Left lung (tissue), 4 donors: ENCODE measurements at regions not wholly inside any gene's neighbourhood (a gene's known extent, or its start where the extent isn't known, plus 50 kb on each side); places are given as distances from the start of the nearest gene placed in this dataset.

Experiments used
- ATAC-seq: fragments of 200-7000 bp; cut with Tn5 transposase; one replicate; pipeline ENCODE4 v1.9.1; 2020; ENCODE audit warnings: moderate library complexity
- DNase-seq, 4 donors: peaks; one replicate each; pipeline ENCODE4 v3.0.0-alpha.2; 2013 to 2020
- H3K27ac ChIP-seq, 2 donors: fragments of 200-600 bp; sonication (generic) in 1 of 2; one replicate each; pipeline versions ENCODE4 v1.5.0 to v1.8.0; 2020 to 2021
- H3K27me3 ChIP-seq, 2 donors: fragments of 200-600 bp; sonication (generic) in 1 of 2; one replicate each; pipeline versions ENCODE4 v1.5.0 to v1.8.0; 2020 to 2021
- H3K36me3 ChIP-seq, 2 donors: fragments of 200-600 bp; sonication (generic) in 1 of 2; one replicate each; pipeline versions ENCODE4 v1.5.0 to v1.8.0; 2020 to 2021
- H3K4me1 ChIP-seq, 2 donors: fragments of 200-600 bp; one replicate each; pipeline ENCODE4 v1.8.0; 2021
- H3K4me3 ChIP-seq, 2 donors: fragments of 200-600 bp; sonication (generic) in 1 of 2; one replicate each; pipeline versions ENCODE4 v1.5.0 to v1.8.0; 2020 to 2021; ENCODE audit warnings: mild to moderate bottlenecking in 1 of 2
- H3K9me3 ChIP-seq, 2 donors: fragments of 200-600 bp; sonication (generic) in 1 of 2; one replicate each; pipeline versions ENCODE4 v1.5.0 to v1.8.0; 2020 to 2021
- intact Hi-C, 2 donors: fragments of 100-400 bp; cut with DNase I; formaldehyde crosslinking; loops; one replicate each; pipeline versions ENCODE4 v1.11.2 to v1.14.2; 2022
- TF ChIP-seq, protein P1 (sequence below), 2 donors: fragments of 200-600 bp; sonication (generic) in 1 of 2; IDR thresholded peaks; one replicate each; pipeline versions ENCODE4 v1.5.0 to v1.8.0; 2021; ENCODE audit warnings: antibody characterized with exemption in 2 of 2
- donor health status: DM: no; HTN: yes; CAD: no.
- donor health status: DM: no; HTN: no; CAD: no.

- intact Hi-C loops = no loop called here
- DNase-seq = no peak
- H3K9me3 ChIP-seq = peaks cover 0 to 12% of the 10 kb centered on the region in 2 donors
- H3K4me3 ChIP-seq = no peak overlapping the region
- no peaks in the 10 kb centered on the region for H3K27me3 ChIP-seq
- H3K4me1 ChIP-seq = peaks cover 0 to 18% of the 10 kb centered on the region in 2 donors
- peak overlapping the region in 1 of 2 donors; percentile 23 for H3K27ac ChIP-seq
- TF ChIP-seq, protein P1, sequence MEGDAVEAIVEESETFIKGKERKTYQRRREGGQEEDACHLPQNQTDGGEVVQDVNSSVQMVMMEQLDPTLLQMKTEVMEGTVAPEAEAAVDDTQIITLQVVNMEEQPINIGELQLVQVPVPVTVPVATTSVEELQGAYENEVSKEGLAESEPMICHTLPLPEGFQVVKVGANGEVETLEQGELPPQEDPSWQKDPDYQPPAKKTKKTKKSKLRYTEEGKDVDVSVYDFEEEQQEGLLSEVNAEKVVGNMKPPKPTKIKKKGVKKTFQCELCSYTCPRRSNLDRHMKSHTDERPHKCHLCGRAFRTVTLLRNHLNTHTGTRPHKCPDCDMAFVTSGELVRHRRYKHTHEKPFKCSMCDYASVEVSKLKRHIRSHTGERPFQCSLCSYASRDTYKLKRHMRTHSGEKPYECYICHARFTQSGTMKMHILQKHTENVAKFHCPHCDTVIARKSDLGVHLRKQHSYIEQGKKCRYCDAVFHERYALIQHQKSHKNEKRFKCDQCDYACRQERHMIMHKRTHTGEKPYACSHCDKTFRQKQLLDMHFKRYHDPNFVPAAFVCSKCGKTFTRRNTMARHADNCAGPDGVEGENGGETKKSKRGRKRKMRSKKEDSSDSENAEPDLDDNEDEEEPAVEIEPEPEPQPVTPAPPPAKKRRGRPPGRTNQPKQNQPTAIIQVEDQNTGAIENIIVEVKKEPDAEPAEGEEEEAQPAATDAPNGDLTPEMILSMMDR (IDR thresholded peaks at IDR 0.05) = no peak
- no peak for ATAC-seq
- H3K36me3 ChIP-seq = no peaks in the 10 kb centered on the region
These were observed 56.1 kb upstream of the MED9 start for GRCh38 chr17:17420561-17421269.

- no peak for DNase-seq
- TF ChIP-seq, protein P1 (IDR thresholded peaks at IDR 0.05) = no peak
- intact Hi-C loops = no loop called here
- Histone ChIP-seq H3K27ac (no peak overlapping the region), H3K4me3 (no peak overlapping the region), H3K9me3 (peaks cover 0 to 12% of the 10 kb centered on the region in 2 donors), H3K36me3 (no peaks in the 10 kb centered on the region), H3K4me1 (peaks cover 0 to 9% of the 10 kb centered on the region in 2 donors), H3K27me3 (no peaks in the 10 kb centered on the region)
- ATAC-seq = no peak
These were observed 55.2 kb upstream of the MED9 start for GRCh38 chr17:17421346-17422216.

DNA sequence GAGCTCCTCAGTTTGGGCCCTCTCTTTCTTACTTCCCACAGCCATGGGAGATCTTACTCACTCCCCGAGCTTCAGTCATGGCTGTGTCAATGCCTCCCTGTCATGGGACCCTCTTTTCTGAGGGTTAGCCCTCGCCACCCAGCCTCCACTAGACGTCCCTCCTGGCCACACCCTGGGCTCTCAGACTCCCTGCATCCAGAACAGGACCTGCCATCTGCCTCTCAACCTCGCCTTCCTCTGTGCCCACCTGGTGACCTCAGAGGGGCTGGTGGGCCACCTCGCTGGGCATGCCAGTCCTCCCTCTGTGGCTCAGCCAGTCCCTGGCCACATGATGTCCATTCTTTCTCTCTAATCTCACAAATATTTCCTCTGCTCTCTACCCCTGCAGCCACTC is 54.6 kb upstream of the MED9 start:
- no peak overlapping the region for H3K27ac ChIP-seq
- ATAC-seq (no peak), DNase-seq (no peak)
- no peaks in the 10 kb centered on the region for H3K27me3 ChIP-seq
- H3K36me3 ChIP-seq = no peaks in the 10 kb centered on the region
- H3K4me3 ChIP-seq = no peak overlapping the region
- intact Hi-C loops = no loop called here
- TF ChIP-seq, protein P1 (IDR thresholded peaks at IDR 0.05) = no peak
- H3K4me1 ChIP-seq = peaks cover 0 to 3% of the 10 kb centered on the region in 2 donors
- H3K9me3 ChIP-seq = peaks cover 0 to 12% of the 10 kb centered on the region in 2 donors

- Histone ChIP-seq H3K9me3 (peaks cover 0 to 12% of the 10 kb centered on the region in 2 donors), H3K4me3 (no peak overlapping the region), H3K4me1 (no peaks in the 10 kb centered on the region), H3K36me3 (no peaks in the 10 kb centered on the region), H3K27me3 (no peaks in the 10 kb centered on the region), H3K27ac (no peak overlapping the region)
- TF ChIP-seq, protein P1 (IDR thresholded peaks at IDR 0.05) = no peak
- DNase-seq (no peak), ATAC-seq (no peak)
- intact Hi-C loops = no loop called here
These were observed 54.2 kb upstream of the MED9 start for GRCh38 chr17:17422641-17423040.

DNA sequence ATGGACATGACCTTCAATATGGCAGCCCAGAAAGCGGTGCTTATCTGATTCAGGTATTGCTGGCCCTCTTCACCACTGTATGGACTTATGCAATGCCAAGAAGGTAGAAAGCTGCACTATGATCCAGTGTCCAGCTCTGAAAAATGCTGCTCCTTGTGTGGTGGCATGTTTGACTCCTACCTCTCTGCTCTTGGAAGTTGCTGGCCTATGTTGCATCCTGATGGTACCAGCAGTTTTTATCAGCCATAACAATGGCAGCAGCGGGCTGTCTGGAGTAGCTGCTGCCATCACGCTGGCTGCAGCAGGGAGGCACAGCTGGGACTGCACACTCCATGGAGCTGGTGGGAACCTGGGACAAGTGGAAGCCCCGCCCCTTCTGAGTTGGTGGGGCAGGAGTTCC is 53.1 kb upstream of the MED9 start:
- intact Hi-C loops = no loop called here
- TF ChIP-seq, protein P1 (IDR thresholded peaks at IDR 0.05) = no peak
- Histone ChIP-seq H3K4me1 (no peaks in the 10 kb centered on the region), H3K27ac (no peak overlapping the region), H3K27me3 (no peaks in the 10 kb centered on the region), H3K9me3 (peaks cover 0 to 12% of the 10 kb centered on the region in 2 donors), H3K4me3 (no peak overlapping the region), H3K36me3 (no peaks in the 10 kb centered on the region)
- DNase-seq = no peak
- ATAC-seq = no peak
